HG03103 (cell line): ENCODE measurements at regions not wholly inside any gene's neighbourhood (a gene's known extent, or its start where the extent isn't known, plus 50 kb on each side); places are given as distances from the start of the nearest gene placed in this dataset.
"Not testable (repeated sequence)": the region's sequence is repeated elsewhere in the genome, so short reads cannot be mapped to it uniquely, and the experiment has no call there.

Experiments
- ATAC-seq: cut with Tn5 transposase; IDR thresholded peaks from one replicate; pipeline ENCODE4 v1.9.1; 2021; ENCODE audit warnings: low read depth; ENCODE audit not compliant: unreplicated experiment

DNA sequence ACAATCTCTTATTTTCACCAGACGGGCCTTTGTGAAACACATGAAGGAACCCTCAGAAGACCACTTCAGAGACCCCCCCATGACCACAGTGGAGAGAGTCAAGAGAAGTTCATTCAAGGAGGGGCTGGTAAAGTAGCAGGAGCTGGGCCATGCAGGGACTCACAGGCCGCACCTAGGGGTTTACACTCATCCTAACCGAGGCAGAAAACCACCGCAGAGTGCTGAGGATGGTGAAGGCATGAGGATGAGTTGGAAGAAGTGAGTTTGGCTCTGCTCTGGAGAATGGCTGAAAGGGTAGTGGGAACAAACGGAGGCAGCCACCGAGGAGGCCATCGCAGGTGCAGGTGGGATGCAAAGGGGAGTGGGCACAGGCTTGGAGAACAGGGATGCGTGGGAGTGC is 1046.9 kb downstream of the UQCRFS1 start:
- no peak for ATAC-seq

DNA sequence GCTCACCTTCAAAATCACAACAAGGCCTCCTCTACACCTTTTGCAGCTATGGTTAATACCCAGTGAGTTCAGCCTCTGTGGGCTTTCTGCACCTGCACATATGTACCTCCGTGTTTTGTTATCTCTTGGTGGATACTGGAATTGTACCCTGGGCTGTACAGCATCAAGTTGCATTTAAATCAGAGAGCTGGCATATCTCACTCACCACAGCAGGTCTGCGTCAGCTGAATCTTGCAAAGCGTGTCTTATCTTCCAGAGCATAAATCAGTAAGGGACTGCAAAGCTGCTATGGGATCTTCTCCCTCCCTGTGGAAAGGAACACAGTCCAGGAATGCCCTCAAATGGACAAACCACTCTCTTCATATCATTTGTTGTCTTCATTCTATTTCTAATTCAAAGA is 1048.7 kb downstream of the UQCRFS1 start:
- no peak for ATAC-seq

DNA sequence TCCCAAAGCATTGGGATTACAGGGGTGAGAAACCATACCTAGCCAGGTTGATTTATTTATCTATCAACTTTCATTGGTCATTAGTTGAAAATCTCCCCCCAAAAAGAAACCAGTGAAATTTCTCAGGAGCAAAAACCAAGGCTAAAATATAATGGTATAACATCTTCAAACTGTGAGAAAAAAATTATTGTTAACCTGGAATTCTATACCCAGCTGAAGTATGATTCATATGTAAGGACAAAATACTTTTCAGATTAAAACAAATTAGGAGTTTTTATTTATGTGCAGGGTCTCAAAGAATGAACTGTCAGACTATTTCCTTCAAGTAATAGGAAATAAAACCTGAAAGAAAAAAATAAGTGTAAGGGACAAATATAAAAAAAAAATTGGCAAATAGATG is 1053.9 kb downstream of the UQCRFS1 start:
- ATAC-seq, result no peak

DNA sequence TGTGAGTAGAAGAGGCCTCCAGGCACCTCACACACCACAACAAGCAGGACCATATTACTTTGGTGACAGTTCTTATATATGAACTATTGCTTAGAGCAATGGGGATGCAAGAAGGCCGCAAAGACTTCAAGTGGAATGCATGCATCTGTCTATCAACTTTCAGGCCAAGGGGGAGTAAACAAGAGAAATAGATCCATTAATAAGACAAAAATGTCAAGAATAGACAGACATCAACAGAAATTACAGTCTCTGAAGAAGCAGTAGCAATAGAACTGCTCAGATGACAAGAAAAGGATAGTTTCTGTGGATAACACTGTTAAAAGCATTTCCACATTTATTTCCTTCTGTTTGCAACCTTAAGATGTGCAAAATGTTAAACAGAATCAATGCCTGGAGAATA is 1057.7 kb downstream of the UQCRFS1 start:
- ATAC-seq, result no peak

DNA sequence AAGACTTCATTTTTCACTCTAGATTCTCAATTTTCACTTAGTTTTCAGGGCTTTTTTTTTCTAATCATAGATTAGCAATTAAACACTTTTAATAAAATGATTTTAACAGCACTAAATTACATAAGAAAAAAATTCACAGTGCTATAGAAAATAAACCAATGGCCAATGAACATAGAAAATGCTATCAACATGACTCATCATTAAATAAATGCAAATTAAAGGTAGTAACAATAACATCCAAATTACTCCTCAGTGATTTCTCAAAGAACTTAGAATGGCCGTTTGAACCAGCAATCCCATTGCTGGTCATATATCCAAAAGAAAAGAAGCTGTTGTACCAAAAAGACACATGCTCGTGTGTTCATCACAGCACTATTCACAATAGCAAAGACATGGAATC is 1058.9 kb downstream of the UQCRFS1 start:
- ATAC-seq, result no peak

DNA sequence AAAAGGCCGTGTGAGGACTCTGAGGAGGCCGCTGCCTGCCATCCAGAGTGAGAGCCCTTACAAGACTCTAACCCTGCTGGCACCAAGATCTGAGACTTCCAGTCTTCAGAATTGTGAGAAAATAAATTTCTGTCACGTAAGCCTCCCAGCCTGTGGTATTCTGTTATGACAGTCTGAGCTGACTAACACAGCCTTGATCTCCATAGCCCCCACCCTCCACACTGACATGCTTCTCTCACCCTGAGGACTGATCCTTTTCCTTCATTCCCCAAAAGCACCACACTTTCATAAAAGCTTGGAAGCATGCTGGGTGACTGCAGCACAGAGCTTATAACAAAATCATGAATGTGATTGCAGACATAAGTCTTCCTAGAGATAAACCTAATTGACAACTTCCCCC is 1059.8 kb downstream of the UQCRFS1 start:
- ATAC-seq, result no peak

DNA sequence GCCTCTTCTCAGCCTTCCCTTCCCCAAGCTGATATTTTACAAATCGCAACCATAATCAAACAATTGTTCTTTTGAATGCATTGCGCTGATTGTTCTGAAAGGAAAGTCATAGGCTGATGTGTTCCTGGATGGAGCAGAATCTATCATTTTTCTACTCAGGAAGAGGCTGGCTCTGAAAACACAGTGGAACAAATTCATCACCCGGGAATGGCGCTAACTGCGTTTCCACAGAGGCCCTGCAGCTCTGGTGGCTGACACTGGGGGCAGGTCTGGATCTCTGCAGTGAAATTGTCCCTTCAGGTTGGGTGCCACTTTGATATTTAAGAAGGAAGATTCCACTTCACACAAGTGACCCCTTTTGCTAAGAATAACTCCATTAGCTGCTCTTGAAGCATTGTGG is 1060.8 kb downstream of the UQCRFS1 start:
- no peak for ATAC-seq

DNA sequence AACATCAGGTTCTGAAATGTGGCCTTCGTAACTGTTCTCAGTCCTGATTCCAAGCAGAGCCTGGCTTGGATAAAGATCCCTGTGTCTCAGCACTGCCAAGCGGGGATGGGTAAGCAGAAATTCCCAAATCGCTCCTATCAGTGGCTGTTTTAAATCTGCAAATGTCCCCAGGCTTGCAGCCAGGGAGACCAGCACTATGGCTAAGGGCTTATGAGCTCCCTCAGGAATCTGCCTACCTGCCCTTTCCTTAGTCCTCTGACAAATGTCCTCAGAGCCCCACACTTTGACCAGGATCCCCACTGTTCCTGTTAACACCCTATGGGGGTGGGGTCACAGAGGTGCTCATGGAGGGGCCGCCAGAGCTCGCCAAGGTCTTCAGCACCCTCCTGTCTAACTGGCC is 1062.8 kb downstream of the UQCRFS1 start:
- no peak for ATAC-seq

DNA sequence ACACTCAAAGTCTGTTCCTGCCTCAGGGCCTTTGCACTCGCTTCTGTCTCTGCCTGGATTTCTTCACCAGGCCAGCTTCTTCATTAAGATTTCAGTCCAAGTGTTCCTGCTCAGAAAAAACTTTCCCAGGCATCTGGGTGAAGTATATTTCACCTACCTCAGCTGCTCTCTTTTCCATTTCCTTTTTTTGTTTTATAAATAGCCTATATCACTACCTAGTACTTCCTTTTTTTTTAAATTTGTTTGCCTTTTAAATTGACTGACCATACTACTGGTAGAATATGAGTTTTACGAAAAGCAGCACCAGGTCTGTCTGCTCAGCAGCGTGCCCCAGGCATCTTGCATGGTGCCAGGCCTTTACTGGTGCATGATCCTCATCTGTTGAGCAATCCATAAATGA is 1064.4 kb downstream of the UQCRFS1 start:
- ATAC-seq, result no peak

DNA sequence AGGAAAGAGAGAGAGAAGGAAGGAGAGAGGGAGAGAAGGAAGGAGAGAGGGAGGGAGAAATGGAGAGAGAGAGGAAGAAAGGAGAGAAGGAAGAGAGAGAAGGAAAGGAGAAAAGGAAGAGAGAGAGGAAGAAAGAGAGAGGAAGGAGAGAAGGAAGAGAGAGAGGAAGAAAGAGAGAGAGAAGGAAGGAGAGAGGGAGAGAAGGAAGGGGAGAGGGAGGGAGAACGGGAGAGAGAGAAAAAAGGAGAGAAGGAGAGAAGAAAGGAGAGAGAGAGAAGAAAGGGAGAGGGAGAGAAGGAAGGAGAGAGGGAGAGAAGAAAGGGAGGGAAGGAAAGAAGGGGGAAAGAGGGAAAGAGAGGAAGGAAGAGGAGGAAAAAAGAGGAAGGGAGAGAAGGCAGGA is 1070.7 kb downstream of the UQCRFS1 start:
- ATAC-seq, result no peak

DNA sequence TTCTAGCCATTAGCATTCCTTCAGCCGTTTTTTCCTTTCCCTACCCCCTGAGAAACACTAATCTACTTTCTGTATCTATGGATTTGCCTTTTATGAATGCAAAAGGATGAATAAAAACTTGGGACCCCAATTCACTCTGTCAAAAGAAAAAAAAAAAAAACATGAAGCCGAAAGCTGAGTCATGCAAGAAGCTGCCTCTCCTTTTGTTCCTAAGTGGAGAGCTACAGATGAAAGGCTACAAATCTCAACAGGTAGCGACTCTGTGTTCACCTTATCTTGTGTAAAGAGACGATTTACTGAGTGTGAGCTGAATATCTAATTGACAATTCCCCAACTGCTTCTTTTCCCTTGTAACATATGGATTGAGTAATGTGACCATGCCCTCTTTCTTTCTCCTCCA is 1072.8 kb downstream of the UQCRFS1 start:
- no peak for ATAC-seq

DNA sequence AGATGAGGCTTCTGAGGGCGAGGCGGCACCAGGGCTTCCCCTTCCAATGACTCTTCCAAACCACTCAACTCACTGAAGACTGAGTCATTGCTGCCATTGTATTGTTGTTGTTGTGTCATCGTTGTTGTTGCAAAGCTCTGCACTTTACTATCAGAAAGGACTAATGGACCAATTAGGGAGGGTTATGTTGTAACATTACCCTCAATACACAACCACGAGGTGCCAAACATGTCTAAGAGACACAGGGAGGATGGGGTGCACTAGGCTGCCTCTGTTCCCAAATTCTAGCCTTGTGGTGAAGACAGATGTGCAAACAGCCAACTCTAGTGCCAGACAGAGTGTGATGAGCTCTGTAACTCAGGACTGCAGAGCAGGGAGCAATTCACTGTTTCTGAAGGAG is 1075.2 kb downstream of the UQCRFS1 start:
- no peak for ATAC-seq

DNA sequence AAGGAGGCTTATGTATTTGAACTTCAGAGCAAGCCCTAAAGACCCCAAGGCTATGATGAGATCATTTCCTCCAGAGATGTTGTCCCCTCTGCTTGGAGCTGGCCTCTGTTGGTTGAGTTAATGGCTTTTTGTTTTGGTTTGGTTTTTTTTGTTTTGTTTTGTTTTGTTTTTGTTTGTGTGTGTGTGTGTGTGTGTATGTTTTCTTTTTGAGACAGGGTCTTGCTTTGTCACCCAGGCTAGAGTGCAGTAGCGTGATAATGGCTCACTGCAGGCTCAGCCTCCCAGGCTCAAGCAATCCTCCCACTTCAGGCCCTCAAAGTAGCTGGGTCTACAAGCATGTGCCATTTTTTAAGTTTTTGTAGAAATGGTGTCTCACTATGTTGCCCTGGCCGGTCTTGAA is 1076.2 kb downstream of the UQCRFS1 start:
- ATAC-seq, result no peak

DNA sequence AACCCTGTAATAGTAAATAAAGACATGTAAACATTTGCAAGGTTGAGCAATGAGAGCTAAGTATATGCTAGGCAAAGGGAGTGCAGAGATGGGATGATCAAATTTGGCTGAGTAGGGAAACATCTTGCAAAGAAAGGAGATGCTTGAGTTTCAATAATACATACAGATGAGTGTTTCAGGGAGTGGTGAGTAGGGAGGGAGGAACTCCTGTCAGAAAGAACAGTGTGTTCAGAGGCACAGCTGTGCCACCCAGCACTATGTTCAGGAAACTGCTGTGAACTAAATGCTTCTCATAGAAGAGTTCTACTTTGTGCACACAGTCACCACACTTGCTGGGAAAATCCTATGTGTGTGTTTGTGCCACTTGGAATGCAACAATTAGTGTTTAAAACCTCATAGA is 1077.1 kb downstream of the UQCRFS1 start:
- no peak for ATAC-seq

DNA sequence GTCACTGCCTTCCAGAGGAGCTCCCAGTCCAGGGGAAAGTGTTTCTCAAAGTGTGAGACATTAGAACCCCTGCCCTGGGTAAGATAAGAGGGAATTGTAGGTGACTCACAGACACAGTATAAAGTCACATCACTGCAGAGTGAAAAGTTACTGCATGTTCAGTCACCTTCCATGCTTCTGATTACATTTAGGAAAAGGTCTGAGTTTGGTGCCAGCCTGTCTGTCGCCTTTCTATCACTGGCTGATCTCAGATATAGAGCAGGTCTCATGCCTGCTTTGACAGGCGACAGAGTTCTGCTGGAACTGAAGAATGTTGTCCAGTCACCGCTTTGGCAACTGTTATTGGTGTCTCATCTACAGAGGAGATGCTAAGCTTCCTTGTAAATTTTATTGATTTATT is 1078.6 kb downstream of the UQCRFS1 start:
- ATAC-seq, result no peak

DNA sequence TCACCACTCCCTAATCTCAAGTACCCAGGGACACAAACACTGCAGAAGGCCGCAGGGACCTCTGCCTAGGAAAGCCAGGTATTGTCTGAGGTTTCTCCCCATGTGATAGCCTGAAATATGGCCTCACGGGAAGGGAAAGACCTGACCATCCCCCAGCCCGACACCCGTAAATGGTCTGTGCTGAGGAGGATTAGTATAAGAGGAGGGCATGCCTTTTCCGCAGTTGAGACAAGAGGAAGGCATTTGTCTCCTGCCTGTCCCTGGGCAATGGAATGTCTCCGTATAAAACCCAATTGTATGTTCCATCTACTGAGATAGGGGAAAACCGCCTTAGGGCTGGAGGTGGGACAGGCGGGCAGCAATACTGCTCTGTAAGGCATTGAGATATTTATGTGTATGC is 1082.1 kb downstream of the UQCRFS1 start:
- ATAC-seq, result not testable (repeated sequence)

DNA sequence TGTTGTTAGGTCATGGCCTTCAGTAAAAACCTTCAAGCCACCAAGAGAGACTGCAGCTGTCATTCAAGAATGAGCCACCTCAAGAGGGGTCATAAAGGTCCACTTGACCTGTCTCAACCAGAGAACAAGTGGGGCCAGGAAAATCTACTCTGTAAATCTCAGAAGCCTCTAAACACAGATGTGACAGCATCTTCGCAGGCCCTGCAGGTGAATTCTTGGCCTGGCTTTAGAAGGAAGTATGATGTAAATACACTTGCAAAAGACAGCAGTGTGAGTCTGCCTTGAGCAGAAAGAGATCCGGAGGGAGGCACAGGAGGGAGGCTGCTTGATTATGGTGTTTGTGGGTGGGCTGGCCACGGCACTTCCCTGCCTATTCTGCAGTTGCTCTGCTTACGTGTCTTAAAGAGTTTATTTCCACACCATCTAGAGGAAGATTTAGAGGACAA is 1082.9 kb downstream of the UQCRFS1 start:
- no peak for ATAC-seq

DNA sequence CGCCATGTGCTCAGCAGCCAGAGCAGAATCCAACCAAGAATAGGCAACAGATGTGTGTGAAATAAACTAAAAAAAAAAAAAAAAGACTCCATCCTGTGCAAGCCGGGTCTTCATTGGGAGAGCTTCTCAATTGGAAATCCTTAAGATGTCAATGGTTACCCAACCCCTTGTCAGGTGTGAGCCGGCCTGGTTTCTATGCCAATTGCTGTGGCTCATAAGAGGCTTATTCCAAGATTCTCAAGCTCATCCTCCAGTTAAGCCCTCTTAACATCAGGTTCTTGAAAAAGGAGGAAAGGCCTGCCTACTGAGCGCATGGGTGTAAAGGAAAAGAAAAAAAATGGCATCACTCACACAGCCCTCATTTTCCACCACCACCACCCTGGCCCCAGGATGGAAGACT is 1084.6 kb downstream of the UQCRFS1 start:
- ATAC-seq, result no peak

DNA sequence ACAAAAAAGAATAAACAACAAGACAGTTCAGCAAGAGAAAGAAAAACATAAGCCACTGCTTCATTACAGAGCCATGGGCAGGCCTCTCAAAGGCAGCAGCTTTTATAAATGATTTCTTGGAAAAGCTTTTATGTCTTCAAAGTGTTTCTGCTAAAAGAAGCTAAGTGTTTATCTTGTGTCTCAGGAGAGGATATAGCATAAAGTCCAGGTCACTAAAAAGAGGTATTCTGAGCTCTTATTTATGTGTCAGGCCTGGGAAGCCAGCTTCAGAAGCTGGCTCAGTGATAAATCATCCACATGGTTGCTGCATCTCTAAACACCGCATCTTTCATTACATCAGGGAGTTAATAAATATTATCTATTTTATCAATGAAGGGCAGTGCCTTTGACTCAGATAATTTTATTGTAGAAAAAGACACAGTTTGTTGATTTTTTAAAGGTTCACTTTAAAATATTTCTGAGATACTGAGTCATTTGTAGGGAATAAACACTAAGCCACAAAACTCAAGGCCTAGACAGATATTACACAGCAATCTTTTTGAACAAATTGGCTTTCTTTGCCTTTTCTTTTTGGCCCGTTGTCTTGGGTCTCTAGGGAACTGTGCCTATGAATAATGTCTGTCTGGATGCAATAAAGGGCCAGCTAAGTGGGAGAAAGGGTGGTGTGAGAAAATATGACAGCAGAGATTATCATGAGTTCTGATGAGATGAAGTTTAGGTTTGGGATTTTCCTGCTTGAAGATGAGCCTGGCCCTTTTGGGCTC is 1086.6 kb downstream of the UQCRFS1 start:
- no peak for ATAC-seq

DNA sequence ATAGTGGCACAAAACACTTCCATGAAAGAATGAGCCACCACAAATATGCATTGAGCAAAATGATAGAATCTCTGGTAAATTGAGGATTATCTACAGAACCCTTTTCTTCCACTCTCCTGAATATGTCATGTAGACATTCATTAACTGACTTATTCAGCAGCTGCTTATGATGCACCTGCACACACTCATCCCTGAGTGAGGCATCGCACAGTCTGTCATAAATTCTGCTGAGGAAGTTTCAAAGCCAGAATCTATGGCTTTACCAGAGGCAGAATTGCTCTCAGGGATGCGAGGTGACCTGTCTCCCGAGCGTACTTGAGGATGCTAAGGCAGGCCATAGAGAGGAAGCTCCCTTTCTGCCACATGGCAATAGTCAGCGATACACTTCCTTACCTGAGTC is 1090.2 kb downstream of the UQCRFS1 start:
- no peak for ATAC-seq

DNA sequence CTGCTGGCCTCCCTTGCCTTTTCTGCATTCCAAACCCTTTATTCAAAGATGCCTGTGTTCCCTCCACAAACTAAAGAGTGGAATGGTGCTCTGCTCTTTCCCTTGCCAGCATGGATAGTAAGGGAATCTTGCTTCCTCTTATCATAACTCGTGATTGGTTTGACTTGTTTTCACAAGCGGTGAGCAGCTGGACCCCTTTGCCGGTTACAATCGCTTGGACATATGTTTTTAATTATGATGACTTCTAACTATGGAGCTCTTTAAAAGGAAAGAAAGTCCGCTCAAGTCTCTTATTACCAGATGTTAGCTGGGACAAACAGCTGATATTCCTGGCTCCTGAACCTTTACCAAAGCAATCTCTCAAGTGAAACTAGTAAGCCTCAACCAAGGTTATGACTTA is 1094.7 kb downstream of the UQCRFS1 start:
- ATAC-seq, result no peak

DNA sequence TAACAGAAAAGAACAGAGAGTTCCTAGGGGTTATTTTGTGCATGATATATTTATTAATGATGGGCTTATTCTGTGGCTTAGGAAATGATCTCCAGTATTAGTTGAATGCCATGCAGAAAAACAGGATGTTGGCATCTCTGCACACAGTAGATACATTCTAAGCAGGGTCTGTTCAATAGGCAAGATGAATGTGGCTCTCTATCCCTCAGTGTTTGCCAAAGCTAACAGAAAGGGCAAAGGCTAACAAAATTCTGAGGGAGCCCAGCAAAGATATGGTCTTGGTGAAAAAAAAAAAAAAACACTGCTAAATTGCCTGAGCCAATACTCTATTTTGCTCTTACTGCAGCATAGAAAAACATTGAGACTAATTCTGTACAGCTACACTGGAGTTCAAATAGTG is 1095.8 kb downstream of the UQCRFS1 start:
- no peak for ATAC-seq

DNA sequence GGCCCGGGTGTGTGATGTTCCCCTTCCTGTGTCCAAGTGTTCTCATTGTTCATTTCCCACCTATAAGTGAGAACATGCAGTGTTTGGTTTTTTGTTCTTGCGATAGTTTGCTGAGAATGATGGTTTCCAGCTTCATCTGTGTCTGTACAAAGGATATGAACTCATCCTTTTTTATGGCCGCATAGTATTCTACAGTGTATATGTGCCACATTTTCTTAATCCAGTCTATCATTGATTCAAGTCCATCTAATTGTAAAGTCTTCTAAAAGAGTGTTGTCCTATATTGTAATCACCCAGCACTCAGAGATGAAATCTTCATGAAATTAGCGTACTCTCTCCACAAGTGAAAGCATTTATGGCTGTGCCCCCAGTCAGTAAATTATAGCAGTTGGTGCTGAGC is 1096.6 kb downstream of the UQCRFS1 start:
- not testable (repeated sequence) for ATAC-seq
